Inferior parietal cortex (tissue), 1 donor: ENCODE measurements at regions not wholly inside any gene's neighbourhood (a gene's known extent, or its start where the extent isn't known, plus 50 kb on each side); places are given as distances from the start of the nearest gene placed in this dataset.
"Not testable (repeated sequence)": the region's sequence is repeated elsewhere in the genome, so short reads cannot be mapped to it uniquely, and the experiment has no call there.

Experiments
- DNase-seq: peaks from one replicate; pipeline ENCODE4 v3.0.0-alpha.2; 2016; ENCODE audit errors: extremely low spot score

DNA sequence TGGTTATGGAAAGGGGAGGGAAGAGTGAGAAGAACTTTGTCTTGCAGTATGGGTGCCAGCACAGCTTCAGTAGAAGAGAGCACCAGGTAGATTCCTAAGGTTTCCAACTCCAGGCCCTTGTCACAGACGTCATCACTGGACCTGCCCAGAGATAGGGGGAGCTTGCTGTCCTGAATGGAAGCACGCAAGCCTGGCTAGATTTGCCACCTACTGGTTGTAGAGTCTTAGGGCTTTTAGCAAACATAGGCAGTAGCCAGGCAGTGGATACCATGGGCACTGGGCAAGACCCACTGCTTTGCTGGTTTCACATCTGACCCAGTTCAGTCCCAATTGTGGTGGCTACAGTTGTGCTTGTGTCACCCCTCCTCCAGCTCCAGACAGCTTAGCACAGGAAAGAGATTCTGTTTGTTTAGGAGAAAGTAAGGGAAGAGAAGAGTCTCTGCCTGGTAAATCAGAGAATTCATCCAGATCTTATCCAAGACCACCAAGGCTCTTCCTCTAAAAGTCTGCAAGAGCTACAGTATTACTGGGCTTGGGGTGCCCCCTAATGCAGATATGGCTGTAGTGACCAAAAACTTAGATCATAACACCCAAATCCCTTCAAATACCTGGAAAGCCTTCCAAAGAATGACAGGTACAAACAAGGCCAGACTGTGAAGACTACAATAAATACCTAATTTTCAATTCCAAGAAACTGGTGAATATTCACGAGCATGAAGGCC is 158.9 kb downstream of the HINT1 start:
- no peak for DNase-seq

DNA sequence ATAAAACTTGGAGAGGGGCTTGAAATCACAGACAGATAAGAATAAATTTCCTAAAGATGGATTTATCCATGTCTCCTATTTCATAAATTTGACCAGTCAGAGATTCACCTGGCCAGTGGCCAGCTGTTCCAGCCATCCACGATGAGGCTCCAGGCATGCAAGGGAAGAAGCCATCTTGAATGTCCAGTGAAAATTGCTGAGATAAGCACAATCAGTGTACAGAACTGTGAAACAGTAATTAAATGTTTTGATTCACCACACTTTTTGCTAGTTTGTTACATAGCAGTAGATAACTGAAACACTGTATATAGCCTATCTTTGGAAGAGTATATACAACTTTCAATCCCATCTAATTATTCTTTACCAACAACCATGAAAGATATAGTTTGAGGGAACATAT is 163.5 kb downstream of the HINT1 start:
- no peak for DNase-seq

- DNase-seq, result no peak
Observed at GRCh38 chr5:131000289-131000688, 164.8 kb downstream of the HINT1 start.

GRCh38 chr5:130996720-130997119 is 168.3 kb downstream of the HINT1 start:
- not testable (repeated sequence) for DNase-seq

DNA sequence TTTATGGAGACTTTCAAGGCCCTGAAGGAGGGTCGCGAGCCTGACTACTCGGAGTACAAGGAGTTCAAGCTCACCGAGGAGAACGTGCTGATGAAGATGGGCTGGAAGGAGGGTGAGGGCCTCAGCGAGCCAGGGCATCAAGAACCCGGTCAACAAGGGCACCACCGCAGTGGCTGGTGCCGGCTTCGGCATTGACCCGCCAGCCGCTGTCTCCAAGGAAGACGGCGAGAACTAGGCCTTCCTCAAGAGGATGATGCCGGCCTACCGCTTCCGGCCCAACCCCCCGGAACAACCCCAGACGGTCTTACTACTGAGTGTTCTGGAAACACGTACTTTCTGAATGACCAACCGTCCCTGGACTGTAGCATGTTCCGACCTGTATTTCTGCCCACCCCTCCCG is 169.2 kb downstream of the HINT1 start:
- no peak for DNase-seq

- no peak for DNase-seq
Observed at GRCh38 chr5:130995254-130995515, 169.9 kb downstream of the HINT1 start.

DNA sequence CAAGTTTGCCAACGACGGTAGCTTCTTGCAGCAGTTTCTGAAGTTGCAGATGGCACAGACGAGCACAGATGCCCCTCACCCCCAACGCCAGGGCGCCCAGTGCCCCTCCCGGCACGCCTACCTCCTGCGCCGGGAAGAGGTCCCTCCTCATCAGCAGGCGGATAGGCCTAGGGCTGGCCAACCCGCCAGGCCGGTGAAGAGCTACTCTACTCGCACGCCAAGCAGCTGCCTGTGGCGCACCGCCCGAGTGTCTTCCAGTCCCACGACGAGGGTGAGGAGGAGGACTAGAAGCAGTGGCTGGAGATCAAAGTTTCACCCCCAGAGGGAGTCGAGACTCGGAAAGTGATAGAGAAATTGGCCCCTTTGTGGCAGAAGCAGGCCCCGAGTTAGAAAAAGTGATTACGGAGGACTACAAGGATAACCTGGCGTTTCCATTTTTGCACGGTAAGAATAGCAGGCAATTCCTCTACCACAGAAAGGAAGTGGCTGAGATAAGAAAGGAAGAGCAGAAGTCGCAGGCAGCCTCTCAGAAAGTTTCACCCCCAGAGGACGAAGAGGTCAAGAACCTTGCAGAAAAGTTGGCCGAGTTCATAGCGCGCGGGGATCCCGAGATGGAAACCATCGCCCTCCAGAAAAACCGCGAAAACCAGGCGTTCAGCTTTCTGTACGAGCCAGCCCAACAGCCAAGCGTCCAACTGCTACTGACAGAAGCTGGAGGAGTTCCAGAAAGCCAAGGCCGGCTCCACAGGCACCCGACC is 170.4 kb downstream of the HINT1 start:
- DNase-seq, result no peak

- DNase-seq, result no peak
Observed at GRCh38 chr5:130992621-130993020, 172.4 kb downstream of the HINT1 start.

DNA sequence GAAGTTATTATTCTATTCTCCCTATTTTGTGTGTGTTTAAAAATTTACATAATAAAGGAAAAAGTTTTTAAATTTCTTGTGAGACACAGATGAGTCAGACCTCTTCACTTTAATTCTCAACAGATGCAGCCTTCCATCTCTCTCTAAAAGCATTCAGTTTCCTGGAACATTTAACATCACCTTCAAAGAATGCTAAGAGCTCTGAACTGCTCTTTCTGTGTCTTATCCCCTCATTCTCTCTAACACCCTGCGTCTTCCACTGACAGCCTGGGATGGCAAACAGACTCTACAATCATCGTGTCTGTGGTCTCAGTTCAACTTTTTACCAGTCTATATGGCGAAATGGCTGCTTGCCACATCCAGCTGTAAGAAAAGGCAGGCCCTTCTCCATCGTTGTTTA is 173.0 kb downstream of the HINT1 start:
- DNase-seq, result no peak

DNA sequence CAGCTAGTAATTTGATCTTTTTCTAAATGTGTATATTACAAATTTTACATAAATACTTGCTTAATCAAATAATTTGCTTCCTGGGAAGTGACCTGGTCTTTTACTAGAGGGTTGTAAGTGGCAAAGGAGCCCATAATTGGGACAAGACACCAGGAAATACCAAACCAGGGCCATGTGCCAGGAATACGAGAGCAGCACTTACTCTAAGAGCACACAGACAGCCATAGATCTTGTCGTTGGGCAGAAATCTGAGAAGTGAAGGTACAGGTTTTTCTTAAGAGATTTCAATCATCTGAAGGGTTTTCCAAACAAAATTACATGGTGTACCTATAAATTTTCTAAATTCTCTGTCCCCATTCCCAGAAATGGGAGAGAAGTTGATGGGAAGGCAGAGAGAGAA is 179.3 kb downstream of the HINT1 start:
- no peak for DNase-seq

- no peak for DNase-seq
Observed at GRCh38 chr5:130981663-130982062, 183.4 kb downstream of the HINT1 start.

GRCh38 chr5:130978475-130978874 is 186.6 kb downstream of the HINT1 start:
- no peak for DNase-seq

DNA sequence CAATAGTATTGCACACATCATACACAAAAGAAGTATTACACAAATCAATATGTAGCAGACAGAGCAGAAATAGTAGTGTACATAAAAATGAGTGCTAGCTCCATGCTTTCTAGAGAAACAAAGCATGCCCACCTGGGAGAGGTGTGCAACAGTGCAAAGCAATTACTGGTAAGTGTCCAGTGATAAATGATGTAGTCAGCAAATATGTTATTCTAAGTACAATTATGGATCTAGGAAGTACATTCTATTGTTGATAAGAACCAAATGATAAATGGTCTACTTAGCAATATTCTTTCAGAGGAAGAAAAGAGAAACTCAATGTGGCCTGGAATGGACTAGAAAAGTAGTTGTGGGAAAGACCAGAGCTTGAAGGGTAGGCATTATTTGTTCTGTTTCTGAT is 188.6 kb downstream of the HINT1 start:
- DNase-seq, result no peak

- no peak for DNase-seq
Observed at GRCh38 chr5:130975847-130976246, 189.2 kb downstream of the HINT1 start.

GRCh38 chr5:130975299-130975698 is 189.8 kb downstream of the HINT1 start:
- no peak for DNase-seq

DNA sequence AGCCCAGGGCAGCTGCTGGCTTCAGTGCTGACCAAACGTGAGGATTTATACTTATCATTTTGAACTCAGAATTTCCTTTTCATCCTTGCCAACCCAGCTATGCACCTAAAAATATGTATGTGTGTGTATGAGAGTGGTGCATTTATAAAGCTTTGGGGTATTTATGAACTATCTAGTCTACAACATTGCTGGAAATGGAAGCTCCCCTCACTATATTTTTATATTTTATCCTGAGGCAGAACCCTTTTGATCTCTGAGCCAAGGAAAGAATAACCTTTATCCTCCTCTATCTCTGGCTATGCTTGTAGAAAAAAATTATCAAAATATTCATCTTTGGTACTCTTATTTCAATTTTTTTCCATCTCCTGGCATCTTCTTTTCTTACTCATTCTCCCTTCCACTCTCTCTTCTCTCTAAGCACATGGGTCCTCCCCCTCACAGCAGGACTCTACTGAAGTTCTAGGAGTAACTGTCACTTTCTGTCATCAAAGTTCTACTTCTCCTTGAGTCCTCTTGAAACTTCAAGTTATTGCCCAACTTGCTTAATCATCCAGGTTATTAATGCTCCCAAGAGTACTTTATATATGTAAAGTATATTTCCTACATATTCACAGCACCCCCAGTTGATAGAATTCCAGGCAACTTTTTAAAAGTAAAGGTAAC is 190.9 kb downstream of the HINT1 start:
- no peak for DNase-seq

- DNase-seq, result no peak
Observed at GRCh38 chr5:130966990-130967525, 198.0 kb downstream of the HINT1 start.

DNA sequence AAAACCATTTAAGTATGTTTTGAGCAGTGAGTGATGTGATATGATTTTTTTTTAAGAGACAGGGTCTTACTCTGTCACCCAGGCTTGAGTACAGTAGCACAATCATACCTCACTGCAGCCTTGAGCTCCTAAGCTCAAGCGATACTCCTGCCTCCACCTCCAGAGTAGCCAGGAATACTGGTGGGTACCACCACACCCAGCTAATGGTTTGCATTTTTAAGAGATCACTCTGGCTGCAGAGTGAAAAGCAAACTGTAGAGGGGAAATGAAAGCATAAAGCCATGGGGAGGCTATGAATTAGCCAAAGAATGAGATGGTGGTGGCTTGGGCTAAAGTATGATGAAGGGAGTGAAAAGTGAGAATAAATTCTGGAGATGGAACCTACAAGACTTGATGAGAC is 199.1 kb downstream of the HINT1 start:
- no peak for DNase-seq

DNA sequence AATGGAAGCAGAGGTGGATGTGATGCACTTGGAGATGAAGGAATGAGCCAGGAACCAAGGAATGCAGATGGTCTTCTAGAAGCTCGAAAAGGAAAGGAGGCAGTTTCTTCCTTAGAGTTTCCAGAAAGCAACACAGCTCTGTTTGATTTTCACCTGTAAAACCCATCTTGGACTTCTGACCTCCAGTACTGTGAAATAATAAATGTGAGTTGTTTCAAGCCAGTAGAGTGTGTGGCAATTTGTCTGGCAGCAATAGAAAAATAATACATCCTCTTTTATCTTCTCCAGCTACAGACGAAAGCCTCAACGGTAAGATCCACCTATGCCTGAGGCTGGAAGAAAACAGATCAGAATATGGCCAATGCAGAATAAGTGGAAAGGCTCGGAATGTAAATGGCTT is 199.7 kb downstream of the HINT1 start:
- DNase-seq, result no peak

- DNase-seq, result no peak
Observed at GRCh38 chr5:130964231-130965202, 200.5 kb downstream of the HINT1 start.

- DNase-seq, result no peak
Observed at GRCh38 chr5:130963798-130964197, 201.3 kb downstream of the HINT1 start.

- no peak for DNase-seq
Observed at GRCh38 chr5:130957151-130957550, 207.9 kb downstream of the HINT1 start.
